HL-60 (cell line): ENCODE measurements at regions not wholly inside any gene's neighbourhood (a gene's known extent, or its start where the extent isn't known, plus 50 kb on each side); places are given as distances from the start of the nearest gene placed in this dataset.

Source experiments
- GABPA ChIP-seq: IDR thresholded peaks from 2 replicates; pipeline ENCODE4 v1.6.1; 2012; ENCODE audit warnings: low read depth
- POLR2AphosphoS5 ChIP-seq: IDR thresholded peaks from 2 replicates; pipeline ENCODE4 v1.6.1; 2012; ENCODE audit warnings: low read depth
- SPI1 ChIP-seq: IDR thresholded peaks from 2 replicates; pipeline ENCODE4 v1.6.1; 2012; ENCODE audit warnings: low read depth, mild to moderate bottlenecking, borderline replicate concordance
- TF ChIP-seq, protein P1 (sequence below): IDR thresholded peaks from one replicate; pipeline ENCODE4 v1.5.1; 2011; ENCODE audit warnings: low read length, control low read depth, inconsistent platforms; ENCODE audit not compliant: insufficient read depth
- TF ChIP-seq, protein P2 (sequence below): IDR thresholded peaks from 2 replicates; pipeline ENCODE4 v1.6.1; 2012; ENCODE audit warnings: low read depth; ENCODE audit not compliant: insufficient replicate concordance

DNA sequence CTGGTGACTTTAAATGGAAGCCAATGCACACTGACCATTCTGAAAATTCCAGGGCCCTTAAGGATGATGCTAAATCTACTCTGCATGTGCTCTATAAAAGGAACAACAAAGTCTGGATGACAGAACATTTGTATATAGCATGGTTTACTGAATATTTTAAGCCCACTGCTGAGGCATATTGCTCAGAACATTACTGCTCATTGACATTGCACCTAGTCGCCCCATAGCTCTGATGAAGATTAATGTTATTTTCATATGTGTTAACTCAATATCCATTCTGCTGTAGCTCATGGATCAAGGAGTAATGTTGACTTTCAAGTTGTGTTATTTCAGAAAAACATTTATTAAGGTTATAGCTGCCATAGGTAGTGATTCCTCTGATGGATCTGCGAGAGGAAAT lies 827.5 kb upstream of the CHAC2 start:
- TF ChIP-seq, protein P1, sequence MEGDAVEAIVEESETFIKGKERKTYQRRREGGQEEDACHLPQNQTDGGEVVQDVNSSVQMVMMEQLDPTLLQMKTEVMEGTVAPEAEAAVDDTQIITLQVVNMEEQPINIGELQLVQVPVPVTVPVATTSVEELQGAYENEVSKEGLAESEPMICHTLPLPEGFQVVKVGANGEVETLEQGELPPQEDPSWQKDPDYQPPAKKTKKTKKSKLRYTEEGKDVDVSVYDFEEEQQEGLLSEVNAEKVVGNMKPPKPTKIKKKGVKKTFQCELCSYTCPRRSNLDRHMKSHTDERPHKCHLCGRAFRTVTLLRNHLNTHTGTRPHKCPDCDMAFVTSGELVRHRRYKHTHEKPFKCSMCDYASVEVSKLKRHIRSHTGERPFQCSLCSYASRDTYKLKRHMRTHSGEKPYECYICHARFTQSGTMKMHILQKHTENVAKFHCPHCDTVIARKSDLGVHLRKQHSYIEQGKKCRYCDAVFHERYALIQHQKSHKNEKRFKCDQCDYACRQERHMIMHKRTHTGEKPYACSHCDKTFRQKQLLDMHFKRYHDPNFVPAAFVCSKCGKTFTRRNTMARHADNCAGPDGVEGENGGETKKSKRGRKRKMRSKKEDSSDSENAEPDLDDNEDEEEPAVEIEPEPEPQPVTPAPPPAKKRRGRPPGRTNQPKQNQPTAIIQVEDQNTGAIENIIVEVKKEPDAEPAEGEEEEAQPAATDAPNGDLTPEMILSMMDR, result no peak
- TF ChIP-seq POLR2AphosphoS5 (no peak), GABPA (no peak), SPI1 (no peak)
- TF ChIP-seq, protein P2, sequence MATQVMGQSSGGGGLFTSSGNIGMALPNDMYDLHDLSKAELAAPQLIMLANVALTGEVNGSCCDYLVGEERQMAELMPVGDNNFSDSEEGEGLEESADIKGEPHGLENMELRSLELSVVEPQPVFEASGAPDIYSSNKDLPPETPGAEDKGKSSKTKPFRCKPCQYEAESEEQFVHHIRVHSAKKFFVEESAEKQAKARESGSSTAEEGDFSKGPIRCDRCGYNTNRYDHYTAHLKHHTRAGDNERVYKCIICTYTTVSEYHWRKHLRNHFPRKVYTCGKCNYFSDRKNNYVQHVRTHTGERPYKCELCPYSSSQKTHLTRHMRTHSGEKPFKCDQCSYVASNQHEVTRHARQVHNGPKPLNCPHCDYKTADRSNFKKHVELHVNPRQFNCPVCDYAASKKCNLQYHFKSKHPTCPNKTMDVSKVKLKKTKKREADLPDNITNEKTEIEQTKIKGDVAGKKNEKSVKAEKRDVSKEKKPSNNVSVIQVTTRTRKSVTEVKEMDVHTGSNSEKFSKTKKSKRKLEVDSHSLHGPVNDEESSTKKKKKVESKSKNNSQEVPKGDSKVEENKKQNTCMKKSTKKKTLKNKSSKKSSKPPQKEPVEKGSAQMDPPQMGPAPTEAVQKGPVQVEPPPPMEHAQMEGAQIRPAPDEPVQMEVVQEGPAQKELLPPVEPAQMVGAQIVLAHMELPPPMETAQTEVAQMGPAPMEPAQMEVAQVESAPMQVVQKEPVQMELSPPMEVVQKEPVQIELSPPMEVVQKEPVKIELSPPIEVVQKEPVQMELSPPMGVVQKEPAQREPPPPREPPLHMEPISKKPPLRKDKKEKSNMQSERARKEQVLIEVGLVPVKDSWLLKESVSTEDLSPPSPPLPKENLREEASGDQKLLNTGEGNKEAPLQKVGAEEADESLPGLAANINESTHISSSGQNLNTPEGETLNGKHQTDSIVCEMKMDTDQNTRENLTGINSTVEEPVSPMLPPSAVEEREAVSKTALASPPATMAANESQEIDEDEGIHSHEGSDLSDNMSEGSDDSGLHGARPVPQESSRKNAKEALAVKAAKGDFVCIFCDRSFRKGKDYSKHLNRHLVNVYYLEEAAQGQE, result no peak
